Pancreas (tissue), 10 donors: ENCODE measurements at regions not wholly inside any gene's neighbourhood (a gene's known extent, or its start where the extent isn't known, plus 50 kb on each side); places are given as distances from the start of the nearest gene placed in this dataset.

Experiments used
- ATAC-seq, 4 donors: fragments of 200-7000 bp; cut with Tn5 transposase; one replicate each; pipeline versions ENCODE4 v1.8.0 to v1.9.1; 2020; ENCODE audit warnings: mild to moderate bottlenecking in 4 of 4, moderate library complexity in 4 of 4
- DNase-seq, 6 donors: peaks; one replicate each; pipeline ENCODE4 v3.0.0-alpha.2; 2020
- FAIRE-seq: peaks from 2 replicates; lab custom pipeline; 2012; peaks lifted over from hg19 to GRCh38; lab: Jason Lieb, UNC
- H3K27ac ChIP-seq, 4 donors: fragments of 200-600 bp; sonication (generic); 1 replicate in 3 of 4; 2 replicates in 1 of 4; pipeline versions ENCODE4 v1.5.0 to v1.8.0; 2020
- H3K27me3 ChIP-seq, 4 donors: fragments of 200-600 bp; one replicate each; pipeline ENCODE4 v1.8.0; 2021
- H3K36me3 ChIP-seq, 3 donors: fragments of 200-600 bp; sonication (generic) in 1 of 3; one replicate each; pipeline versions ENCODE4 v1.5.0 to v1.8.0; 2020 to 2021
- H3K4me1 ChIP-seq, 3 donors: fragments of 200-600 bp; one replicate each; pipeline ENCODE4 v1.8.0; 2021
- H3K4me3 ChIP-seq, 4 donors: fragments of 200-600 bp; sonication (generic) in 2 of 4; one replicate each; pipeline versions ENCODE4 v1.5.0 to v1.8.0; 2020 to 2021
- H3K9me3 ChIP-seq, 4 donors: fragments of 200-600 bp; one replicate each; pipeline ENCODE4 v1.8.0; 2021
- CTCF ChIP-seq, 4 donors: fragments of 200-600 bp; sonication (generic) in 3 of 4; IDR thresholded peaks; one replicate each; pipeline versions ENCODE4 v1.5.0 to v1.8.0; 2021; ENCODE audit warnings: antibody characterized with exemption in 4 of 4
- WGBS, 2 donors: extraction: QIAGEN DNeasy Blood & Tissue Kit; methylation state at CpG; one replicate each; pipeline ENCODE4 v1.1.7; 2013; 5-methylcytosine and 5-hydroxymethylcytosine counted together
- intact Hi-C, 3 donors: fragments of 100-400 bp; cut with DNase I; formaldehyde crosslinking; loops; one replicate each; pipeline versions ENCODE4 v1.11.1 to v1.14.2; 2022
- donor health status: healthy with polysubstance abuse.
- donor health status: DM: no; HTN: no; CAD: no; lungs with moderate emphysema.
- donor health status: DM: no; HTN: no; CAD: no.
- donor health status: control.
- donor health status: control.
- donor health status: Bipolar disorder and iron deficiency.
- donor health status: DM: yes; HTN: yes; CAD: no.
- donor health status: DM: no; HTN: no; CAD: no.
- donor health status: DM: no; HTN: no; CAD: no.
- donor health status: DM: yes; HTN: yes; CAD: no.

- Histone ChIP-seq H3K4me1 (peaks cover 0 to 14% (median 9%) of the 10 kb centered on the region in 3 donors), H3K27me3 (no peaks in the 10 kb centered on the region), H3K9me3 (no peaks in the 10 kb centered on the region), H3K27ac (no peak overlapping the region), H3K4me3 (no peak overlapping the region), H3K36me3 (no peaks in the 10 kb centered on the region)
- no peak for DNase-seq
- TF ChIP-seq CTCF (IDR thresholded peaks at IDR 0.05) = no peak
- WGBS, 2 donors = 97 to 98% methylated on average over 5 of the region's 5 CpGs
- no peak for ATAC-seq
- FAIRE-seq = no peak
- intact Hi-C loops = no loop called here
These were observed 182.6 kb upstream of the ZNF608 start for GRCh38 chr5:124929000-124929399.

GRCh38 chr5:124932791-124933600 lies 186.6 kb upstream of the ZNF608 start:
- H3K4me3 ChIP-seq = no peak overlapping the region
- ATAC-seq (peak; percentile 89 to 98 (median 94)), FAIRE-seq (peak; percentile 51), DNase-seq (peak in 4 of 6 donors; percentile 51 to 70 (median 60))
- peak overlapping the region in 2 of 4 donors; percentile 22 to 39 for H3K27ac ChIP-seq
- TF ChIP-seq CTCF (IDR thresholded peaks at IDR 0.05) = no peak
- no peaks in the 10 kb centered on the region for H3K9me3 ChIP-seq
- WGBS, 2 donors = 16 to 28% methylated on average over 4 of the region's 4 CpGs
- H3K27me3 ChIP-seq = no peaks in the 10 kb centered on the region
- intact Hi-C loops = no loop called here
- H3K36me3 ChIP-seq = no peaks in the 10 kb centered on the region
- peaks cover 0 to 11% (median 9%) of the 10 kb centered on the region in 3 donors for H3K4me1 ChIP-seq

- no peak for FAIRE-seq
- no peak overlapping the region for H3K4me3 ChIP-seq
- peaks cover 0 to 11% (median 9%) of the 10 kb centered on the region in 3 donors for H3K4me1 ChIP-seq
- TF ChIP-seq CTCF (IDR thresholded peaks at IDR 0.05) = no peak
- no peak overlapping the region for H3K27ac ChIP-seq
- no peak for DNase-seq
- intact Hi-C loops = no loop called here
- no peak for ATAC-seq
- H3K9me3 ChIP-seq = no peaks in the 10 kb centered on the region
- H3K36me3 ChIP-seq = no peaks in the 10 kb centered on the region
- no peaks in the 10 kb centered on the region for H3K27me3 ChIP-seq
- 87 to 95% methylated on average over 4 of the region's 4 CpGs for WGBS, 2 donors
These were observed 188.6 kb upstream of the ZNF608 start for GRCh38 chr5:124935065-124935464.

DNA sequence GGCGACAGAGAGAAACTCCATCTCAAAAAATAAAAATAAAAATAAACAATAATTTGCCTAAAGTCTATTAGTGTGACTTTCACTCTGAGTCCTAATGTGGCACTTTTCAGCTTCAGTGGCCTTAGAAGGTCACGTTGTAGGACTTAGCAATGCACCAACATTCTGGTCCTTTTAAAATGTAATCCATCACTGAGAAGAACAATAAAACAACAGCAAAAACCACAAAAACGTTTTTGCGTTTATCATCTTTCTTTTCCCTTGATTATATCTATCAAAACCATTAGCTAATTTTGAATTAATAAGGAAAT lies 190.1 kb upstream of the ZNF608 start:
- Histone ChIP-seq H3K27me3 (no peaks in the 10 kb centered on the region), H3K4me3 (no peak overlapping the region), H3K27ac (no peak overlapping the region), H3K9me3 (no peaks in the 10 kb centered on the region), H3K4me1 (peaks cover 0 to 11% (median 9%) of the 10 kb centered on the region in 3 donors), H3K36me3 (no peaks in the 10 kb centered on the region)
- no peak for TF ChIP-seq CTCF (IDR thresholded peaks at IDR 0.05)
- 76 to 81% methylated on average over 4 of the region's 4 CpGs for WGBS, 2 donors
- DNase-seq (no peak), FAIRE-seq (no peak), ATAC-seq (no peak)
- intact Hi-C loops = no loop called here
